Osteoblast (primary cell): ENCODE measurements at regions not wholly inside any gene's neighbourhood (a gene's known extent, or its start where the extent isn't known, plus 50 kb on each side); places are given as distances from the start of the nearest gene placed in this dataset.

Experiments
- DNase-seq: peaks from one replicate; pipeline ENCODE4 v3.0.0; 2011; ENCODE audit warnings: low spot score, mixed read lengths; ENCODE audit not compliant: insufficient read length; ENCODE audit errors: missing footprints
- H2AFZ ChIP-seq: 2 replicates; pipeline ENCODE4 v1.6.0; 2011; ENCODE audit warnings: mild to moderate bottlenecking, low read length
- H3K27ac ChIP-seq: 2 replicates; pipeline ENCODE4 v1.5.1; 2011; ENCODE audit warnings: mild to moderate bottlenecking, low read depth, low read length, moderate library complexity
- H3K27me3 ChIP-seq: 2 replicates; pipeline ENCODE4 v1.6.0; 2012; ENCODE audit warnings: mild to moderate bottlenecking, control low read depth, inconsistent platforms, low read length, moderate library complexity; ENCODE audit not compliant: insufficient read depth
- H3K36me3 ChIP-seq: 2 replicates; pipeline ENCODE4 v1.5.1; 2011; ENCODE audit warnings: mild to moderate bottlenecking, low read length, control low read depth, moderate library complexity; ENCODE audit not compliant: insufficient read depth
- H3K4me1 ChIP-seq: 2 replicates; pipeline ENCODE4 v1.5.1; 2011; ENCODE audit warnings: mild to moderate bottlenecking, low read length, control low read depth, moderate library complexity; ENCODE audit not compliant: insufficient read depth
- H3K4me2 ChIP-seq: 2 replicates; pipeline ENCODE4 v1.6.0; 2011; ENCODE audit warnings: mild to moderate bottlenecking, low read length; ENCODE audit not compliant: insufficient read depth
- H3K4me3 ChIP-seq: fragments of 200-600 bp; sonication (generic); 3 replicates; pipeline ENCODE4 v1.5.1; 2012; ENCODE audit warnings: mild to moderate bottlenecking, low read length, inconsistent platforms; ENCODE audit not compliant: insufficient read depth
- H3K79me2 ChIP-seq: 2 replicates; pipeline ENCODE4 v1.6.0; 2012; ENCODE audit warnings: mild to moderate bottlenecking, low read length, control low read depth, inconsistent platforms; ENCODE audit not compliant: insufficient read depth
- H3K9me3 ChIP-seq: 2 replicates; pipeline ENCODE4 v1.5.1; 2011; ENCODE audit warnings: low read depth, low read length, control low read depth
- H4K20me1 ChIP-seq: 2 replicates; pipeline ENCODE4 v1.6.0; 2012; ENCODE audit warnings: mild to moderate bottlenecking, low read length, control low read depth; ENCODE audit not compliant: insufficient read depth
- TF ChIP-seq, protein P1 (sequence below): IDR thresholded peaks from 2 replicates; pipeline ENCODE4 v1.5.1; 2011; ENCODE audit warnings: mild to moderate bottlenecking, low read depth, low read length, moderate library complexity; ENCODE audit errors: extremely low read depth

- no peaks in the 10 kb centered on the region for H3K27me3 ChIP-seq
- H3K4me3 ChIP-seq = no peak overlapping the region
- no peak overlapping the region for H3K4me2 ChIP-seq
- H2AFZ ChIP-seq = no peak overlapping the region
- no peaks in the 10 kb centered on the region for H4K20me1 ChIP-seq
- no peaks in the 10 kb centered on the region for H3K9me3 ChIP-seq
- DNase-seq = no peak
- no peaks in the 10 kb centered on the region for H3K79me2 ChIP-seq
- TF ChIP-seq, protein P1, sequence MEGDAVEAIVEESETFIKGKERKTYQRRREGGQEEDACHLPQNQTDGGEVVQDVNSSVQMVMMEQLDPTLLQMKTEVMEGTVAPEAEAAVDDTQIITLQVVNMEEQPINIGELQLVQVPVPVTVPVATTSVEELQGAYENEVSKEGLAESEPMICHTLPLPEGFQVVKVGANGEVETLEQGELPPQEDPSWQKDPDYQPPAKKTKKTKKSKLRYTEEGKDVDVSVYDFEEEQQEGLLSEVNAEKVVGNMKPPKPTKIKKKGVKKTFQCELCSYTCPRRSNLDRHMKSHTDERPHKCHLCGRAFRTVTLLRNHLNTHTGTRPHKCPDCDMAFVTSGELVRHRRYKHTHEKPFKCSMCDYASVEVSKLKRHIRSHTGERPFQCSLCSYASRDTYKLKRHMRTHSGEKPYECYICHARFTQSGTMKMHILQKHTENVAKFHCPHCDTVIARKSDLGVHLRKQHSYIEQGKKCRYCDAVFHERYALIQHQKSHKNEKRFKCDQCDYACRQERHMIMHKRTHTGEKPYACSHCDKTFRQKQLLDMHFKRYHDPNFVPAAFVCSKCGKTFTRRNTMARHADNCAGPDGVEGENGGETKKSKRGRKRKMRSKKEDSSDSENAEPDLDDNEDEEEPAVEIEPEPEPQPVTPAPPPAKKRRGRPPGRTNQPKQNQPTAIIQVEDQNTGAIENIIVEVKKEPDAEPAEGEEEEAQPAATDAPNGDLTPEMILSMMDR = no peak
- no peaks in the 10 kb centered on the region for H3K36me3 ChIP-seq
- H3K27ac ChIP-seq = no peak overlapping the region
- no peaks in the 10 kb centered on the region for H3K4me1 ChIP-seq
Measured at GRCh38 chr5:129173771-129174170, 79.2 kb downstream of the ISOC1 start.

GRCh38 chr5:129174480-129174879 is 79.9 kb downstream of the ISOC1 start:
- Histone ChIP-seq H3K27ac (no peak overlapping the region), H3K9me3 (no peaks in the 10 kb centered on the region), H3K27me3 (no peaks in the 10 kb centered on the region), H4K20me1 (no peaks in the 10 kb centered on the region), H3K36me3 (no peaks in the 10 kb centered on the region), H3K4me1 (no peaks in the 10 kb centered on the region), H3K79me2 (no peaks in the 10 kb centered on the region), H3K4me2 (no peak overlapping the region), H3K4me3 (no peak overlapping the region), H2AFZ (no peak overlapping the region)
- TF ChIP-seq, protein P1 = no peak
- no peak for DNase-seq

- Histone ChIP-seq H3K79me2 (no peaks in the 10 kb centered on the region), H3K27me3 (no peaks in the 10 kb centered on the region), H3K4me3 (no peak overlapping the region), H3K9me3 (no peaks in the 10 kb centered on the region), H3K4me1 (no peaks in the 10 kb centered on the region), H3K4me2 (no peak overlapping the region), H3K27ac (no peak overlapping the region), H2AFZ (no peak overlapping the region), H4K20me1 (no peaks in the 10 kb centered on the region), H3K36me3 (no peaks in the 10 kb centered on the region)
- DNase-seq = no peak
- TF ChIP-seq, protein P1 = no peak
Measured at GRCh38 chr5:129177451-129177850, 82.9 kb downstream of the ISOC1 start.

GRCh38 chr5:129199308-129199707 is 104.8 kb downstream of the ISOC1 start:
- no peaks in the 10 kb centered on the region for H3K27me3 ChIP-seq
- no peak overlapping the region for H3K27ac ChIP-seq
- H3K9me3 ChIP-seq = no peaks in the 10 kb centered on the region
- H4K20me1 ChIP-seq = no peaks in the 10 kb centered on the region
- H3K4me1 ChIP-seq = no peaks in the 10 kb centered on the region
- no peak overlapping the region for H2AFZ ChIP-seq
- H3K4me3 ChIP-seq = no peak overlapping the region
- DNase-seq = no peak
- no peaks in the 10 kb centered on the region for H3K79me2 ChIP-seq
- no peaks in the 10 kb centered on the region for H3K36me3 ChIP-seq
- H3K4me2 ChIP-seq = no peak overlapping the region
- TF ChIP-seq, protein P1 = no peak
